Spleen (tissue), 11 donors: ENCODE measurements at regions not wholly inside any gene's neighbourhood (a gene's known extent, or its start where the extent isn't known, plus 50 kb on each side); places are given as distances from the start of the nearest gene placed in this dataset.

ENCODE experiments used
- DNase-seq: peaks from one replicate; pipeline ENCODE4 v3.0.0-alpha.2; 2020
- H3K27ac ChIP-seq, 8 donors: fragments of 200-600 bp; sonication (generic) in 7 of 8; 1 replicate in 4 of 8; 2 replicates in 4 of 8; pipeline versions ENCODE4 v1.5.0 to v1.8.0; 2016 to 2021; ENCODE audit warnings: inconsistent platforms in 4 of 8, mild to moderate bottlenecking in 4 of 8, moderate library complexity in 1 of 8
- H3K27me3 ChIP-seq, 7 donors: fragments of 200-600 bp; sonication (generic) in 6 of 7; replicated peaks in 1 of 7; 1 replicate in 4 of 7; 2 replicates in 3 of 7; pipeline versions ENCODE4 v1.5.0 to v1.8.0; 2016 to 2021; ENCODE audit warnings: inconsistent platforms in 3 of 7, mild to moderate bottlenecking in 1 of 7
- H3K36me3 ChIP-seq, 6 donors: fragments of 200-600 bp; sonication (generic) in 5 of 6; 1 replicate in 4 of 6; 2 replicates in 2 of 6; pipeline versions ENCODE4 v1.5.0 to v1.8.0; 2016 to 2021; ENCODE audit warnings: inconsistent platforms in 2 of 6
- H3K4me1 ChIP-seq, 6 donors: fragments of 200-600 bp; sonication (generic) in 5 of 6; 1 replicate in 3 of 6; 2 replicates in 3 of 6; pipeline versions ENCODE4 v1.5.0 to v1.8.0; 2016 to 2021; ENCODE audit warnings: inconsistent platforms in 3 of 6
- H3K4me3 ChIP-seq, 8 donors: fragments of 200-600 bp; sonication (generic) in 7 of 8; 1 replicate in 4 of 8; 2 replicates in 4 of 8; pipeline versions ENCODE4 v1.5.0 to v1.8.0; 2016 to 2021; ENCODE audit warnings: inconsistent platforms in 4 of 8, mild to moderate bottlenecking in 4 of 8, moderate library complexity in 2 of 8
- H3K9me3 ChIP-seq, 8 donors: fragments of 200-600 bp; sonication (generic) in 7 of 8; 1 replicate in 4 of 8; 2 replicates in 4 of 8; pipeline versions ENCODE4 v1.5.0 to v1.8.0; 2016 to 2021; ENCODE audit warnings: inconsistent platforms in 4 of 8
- POLR2A ChIP-seq, 3 donors: fragments of 450-650 bp; IDR thresholded peaks; one replicate each; pipeline ENCODE4 v1.5.1; 2017; ENCODE audit warnings: antibody characterized with exemption in 3 of 3, mild to moderate bottlenecking in 1 of 3
- POLR2AphosphoS5 ChIP-seq, 3 donors: sonication (generic); formaldehyde crosslinking; IDR thresholded peaks; one replicate each; pipeline ENCODE4 v1.5.1; 2017; ENCODE audit warnings: antibody characterized with exemption in 3 of 3
- WGBS, 5 donors: extraction: QIAGEN DNeasy Blood & Tissue Kit in 3 of 5; methylation state at CpG; one replicate each; pipeline versions ENCODE4 v1.1.5 to v1.1.7; 2013 to 2018; 5-methylcytosine and 5-hydroxymethylcytosine counted together
- intact Hi-C: fragments of 100-400 bp; cut with DNase I; formaldehyde crosslinking; loops from one replicate; pipeline ENCODE4 v1.15.0; 2023; ENCODE audit warnings: low total_unique reads
- TF ChIP-seq, protein P1 (sequence below), 11 experiments: fragments of 200-600 bp in 7 of 11; fragments of 450-650 bp in 4 of 11; sonication (generic) in 4 of 11; IDR thresholded peaks in 8 of 11; conservative IDR thresholded peaks in 3 of 11; 1 replicate in 7 of 11; 2 replicates in 4 of 11; pipeline versions ENCODE4 v1.4.0 to v1.8.0; 2016 to 2021; ENCODE audit warnings: antibody characterized with exemption in 11 of 11, inconsistent platforms in 4 of 11, mild to moderate bottlenecking in 1 of 11
- donor health status: healthy with polysubstance abuse.
- donor health status: DM: no; HTN: no; CAD: no; lungs with moderate emphysema.
- donor health status: DM: no; HTN: no; CAD: no.
- donor health status: Bipolar disorder and iron deficiency.
- donor health status: healthy.
- donor health status: DM: no; HTN: no; CAD: no.
- donor health status: DM: yes; HTN: yes; CAD: no.

DNA sequence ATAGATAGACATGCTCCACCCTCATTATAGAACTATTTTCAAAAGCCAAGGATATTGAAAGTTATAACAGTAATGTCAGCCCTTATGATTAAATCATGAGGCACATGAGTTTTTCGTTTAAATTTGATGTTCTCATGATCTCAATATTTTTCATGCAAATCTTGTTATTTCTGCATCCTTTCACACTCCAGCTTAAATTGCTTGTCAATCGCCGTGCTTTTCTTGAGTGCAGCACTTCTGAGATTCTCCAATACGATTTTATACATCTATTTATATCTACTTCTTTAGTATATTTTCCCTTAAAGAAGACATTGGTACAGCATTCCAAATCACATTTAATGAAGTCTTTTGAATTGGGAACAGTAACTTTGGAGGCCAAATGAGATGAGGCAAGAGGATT is 171.2 kb upstream of the GBE1 start:
- intact Hi-C loops: no loop called here
- Histone ChIP-seq H3K4me3 (no peak overlapping the region), H3K36me3 (no peaks in the 10 kb centered on the region), H3K9me3 (no peaks in the 10 kb centered on the region), H3K27ac (no peak overlapping the region), H3K4me1 (no peaks in the 10 kb centered on the region), H3K27me3 (no peaks in the 10 kb centered on the region)
- WGBS, 5 donors: 82 to 92% (median 90%) methylated on average over 4 of the region's 4 CpGs
- TF ChIP-seq POLR2A (IDR thresholded peaks at IDR 0.05): no peak
- TF ChIP-seq, protein P1, sequence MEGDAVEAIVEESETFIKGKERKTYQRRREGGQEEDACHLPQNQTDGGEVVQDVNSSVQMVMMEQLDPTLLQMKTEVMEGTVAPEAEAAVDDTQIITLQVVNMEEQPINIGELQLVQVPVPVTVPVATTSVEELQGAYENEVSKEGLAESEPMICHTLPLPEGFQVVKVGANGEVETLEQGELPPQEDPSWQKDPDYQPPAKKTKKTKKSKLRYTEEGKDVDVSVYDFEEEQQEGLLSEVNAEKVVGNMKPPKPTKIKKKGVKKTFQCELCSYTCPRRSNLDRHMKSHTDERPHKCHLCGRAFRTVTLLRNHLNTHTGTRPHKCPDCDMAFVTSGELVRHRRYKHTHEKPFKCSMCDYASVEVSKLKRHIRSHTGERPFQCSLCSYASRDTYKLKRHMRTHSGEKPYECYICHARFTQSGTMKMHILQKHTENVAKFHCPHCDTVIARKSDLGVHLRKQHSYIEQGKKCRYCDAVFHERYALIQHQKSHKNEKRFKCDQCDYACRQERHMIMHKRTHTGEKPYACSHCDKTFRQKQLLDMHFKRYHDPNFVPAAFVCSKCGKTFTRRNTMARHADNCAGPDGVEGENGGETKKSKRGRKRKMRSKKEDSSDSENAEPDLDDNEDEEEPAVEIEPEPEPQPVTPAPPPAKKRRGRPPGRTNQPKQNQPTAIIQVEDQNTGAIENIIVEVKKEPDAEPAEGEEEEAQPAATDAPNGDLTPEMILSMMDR (IDR thresholded peaks at IDR 0.05 in 8 of 11, conservative IDR thresholded peaks at IDR 0.05 in 3 of 11): no peak
- no peak for TF ChIP-seq POLR2AphosphoS5 (IDR thresholded peaks at IDR 0.05)
- DNase-seq: no peak

DNA sequence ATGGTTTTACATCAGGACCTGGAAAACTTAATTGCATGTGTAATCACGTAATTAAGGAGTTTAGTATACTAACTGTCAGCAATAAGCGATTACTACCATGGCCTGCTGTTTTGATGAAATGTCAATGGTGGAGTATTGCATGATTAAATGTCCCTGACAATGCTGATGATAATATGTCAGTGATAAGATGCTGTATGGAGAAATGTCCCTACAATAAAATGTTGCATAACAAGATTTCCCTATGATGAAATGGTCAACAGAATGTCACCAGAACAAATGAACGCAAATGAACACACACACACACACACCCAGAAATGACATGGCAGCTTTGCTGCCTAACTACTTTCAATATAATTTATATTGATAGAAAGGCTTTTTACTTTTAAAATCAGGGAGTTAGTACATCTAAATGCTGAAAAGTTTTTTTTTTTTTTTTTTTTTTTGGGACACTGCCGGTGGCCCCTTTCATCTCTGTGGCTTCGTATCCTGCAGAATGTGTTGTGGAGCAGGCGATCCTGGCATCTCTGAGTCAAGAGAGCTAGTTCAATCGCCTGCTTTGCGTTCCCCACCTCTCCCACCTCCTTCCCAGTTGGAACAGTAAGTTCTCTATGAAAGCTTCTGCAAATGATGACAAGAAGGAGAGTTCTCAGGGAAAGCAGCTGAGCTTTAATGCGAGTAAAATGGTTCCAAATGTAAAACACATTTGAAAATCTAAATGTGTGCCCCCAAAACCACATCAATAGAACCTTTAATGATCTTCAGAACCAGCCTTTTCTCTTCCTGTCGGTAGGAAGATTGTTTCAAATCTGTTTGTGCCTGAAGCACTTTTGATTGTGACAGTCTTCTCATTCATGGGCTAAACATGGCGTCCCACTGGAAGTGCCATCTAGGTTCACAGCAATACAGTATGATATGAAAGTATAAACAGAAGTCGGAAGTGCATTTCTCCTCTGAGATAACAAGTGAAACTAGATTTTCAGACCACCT is 170.1 kb upstream of the GBE1 start:
- H3K36me3 ChIP-seq: no peaks in the 10 kb centered on the region

DNA sequence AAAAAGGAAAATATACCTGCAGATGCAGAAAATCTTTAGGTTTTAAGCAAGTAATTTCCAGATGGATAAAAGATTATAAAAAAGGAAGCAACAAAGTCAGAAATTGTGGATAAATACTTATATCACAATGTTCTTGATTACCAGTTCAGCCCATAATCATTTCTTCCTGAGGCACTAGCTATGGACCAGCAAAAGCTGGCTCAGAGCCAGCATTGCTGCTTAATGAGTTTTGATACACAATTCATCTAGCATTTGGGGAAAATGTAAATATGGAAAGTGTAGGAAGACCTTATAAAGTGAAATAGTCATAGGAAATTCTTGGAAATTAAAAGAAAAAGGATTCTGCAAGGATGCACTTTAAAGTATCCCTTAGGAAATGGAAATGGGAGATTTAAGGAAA is 168.3 kb upstream of the GBE1 start:
- intact Hi-C loops: no loop called here
- no peak for DNase-seq
- no peaks in the 10 kb centered on the region for H3K9me3 ChIP-seq
- no peaks in the 10 kb centered on the region for H3K4me1 ChIP-seq
- no peaks in the 10 kb centered on the region for H3K27me3 ChIP-seq
- no peak overlapping the region for H3K4me3 ChIP-seq
- H3K36me3 ChIP-seq: no peaks in the 10 kb centered on the region
- no peak overlapping the region for H3K27ac ChIP-seq
- TF ChIP-seq, protein P1 (IDR thresholded peaks at IDR 0.05 in 8 of 11, conservative IDR thresholded peaks at IDR 0.05 in 3 of 11): no peak
- TF ChIP-seq POLR2AphosphoS5 (IDR thresholded peaks at IDR 0.05) (no peak), POLR2A (IDR thresholded peaks at IDR 0.05) (no peak)

More for the DNA sequence above, 170.1 kb upstream of the GBE1 start:
- intact Hi-C loops: no loop called here
- no peak for TF ChIP-seq POLR2AphosphoS5 (IDR thresholded peaks at IDR 0.05)
- TF ChIP-seq, protein P1 (IDR thresholded peaks at IDR 0.05 in 8 of 11, conservative IDR thresholded peaks at IDR 0.05 in 3 of 11): no peak
- Histone ChIP-seq H3K9me3 (no peaks in the 10 kb centered on the region), H3K4me3 (no peak overlapping the region), H3K27ac (no peak overlapping the region), H3K4me1 (no peaks in the 10 kb centered on the region), H3K27me3 (no peaks in the 10 kb centered on the region)
- no peak for DNase-seq
- WGBS, 5 donors: 77 to 89% (median 82%) methylated on average over 12 of the region's 12 CpGs

DNA sequence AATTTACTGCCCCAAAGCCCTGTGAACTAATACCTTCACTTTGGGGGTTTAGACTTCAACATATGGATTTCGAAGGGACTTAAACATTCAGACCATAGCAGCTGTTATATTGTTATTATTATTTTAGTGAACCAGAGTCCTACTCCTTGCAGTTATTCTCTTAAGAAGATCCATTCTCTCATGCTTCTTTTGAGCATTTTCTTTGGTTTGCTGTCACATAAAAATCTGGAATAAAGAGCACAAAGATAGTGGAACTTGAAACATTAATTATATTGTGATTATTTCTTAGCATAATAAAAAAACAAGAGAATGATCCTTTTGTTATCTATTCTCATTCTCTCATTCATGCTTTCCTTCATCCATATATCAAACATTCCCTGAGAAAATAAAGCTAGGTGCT is 166.4 kb upstream of the GBE1 start:
- TF ChIP-seq POLR2A (IDR thresholded peaks at IDR 0.05) (no peak), POLR2AphosphoS5 (IDR thresholded peaks at IDR 0.05) (no peak)
- TF ChIP-seq, protein P1 (IDR thresholded peaks at IDR 0.05 in 8 of 11, conservative IDR thresholded peaks at IDR 0.05 in 3 of 11): no peak
- Histone ChIP-seq H3K9me3 (no peaks in the 10 kb centered on the region), H3K27ac (no peak overlapping the region), H3K4me1 (no peaks in the 10 kb centered on the region), H3K36me3 (no peaks in the 10 kb centered on the region), H3K27me3 (no peaks in the 10 kb centered on the region), H3K4me3 (no peak overlapping the region)
- DNase-seq: no peak
- 73 to 91% (median 87%) methylated on average over 1 of the region's 1 CpG for WGBS, 5 donors
- intact Hi-C loops: no loop called here
